Stimulated activated CD4-positive, alpha-beta T cell treated with anti-CD3 and anti-CD28 coated beads, Interleukin-15, amount 100 ng/mL, for 24 hours (primary cell): ENCODE measurements at regions not wholly inside any gene's neighbourhood (a gene's known extent, or its start where the extent isn't known, plus 50 kb on each side); places are given as distances from the start of the nearest gene placed in this dataset.
"Not testable (repeated sequence)": the region's sequence is repeated elsewhere in the genome, so short reads cannot be mapped to it uniquely, and the experiment has no call there.

Experiments used
- DNase-seq: peaks from one replicate; pipeline ENCODE4 v3.0.0-alpha.2; 2020

DNA sequence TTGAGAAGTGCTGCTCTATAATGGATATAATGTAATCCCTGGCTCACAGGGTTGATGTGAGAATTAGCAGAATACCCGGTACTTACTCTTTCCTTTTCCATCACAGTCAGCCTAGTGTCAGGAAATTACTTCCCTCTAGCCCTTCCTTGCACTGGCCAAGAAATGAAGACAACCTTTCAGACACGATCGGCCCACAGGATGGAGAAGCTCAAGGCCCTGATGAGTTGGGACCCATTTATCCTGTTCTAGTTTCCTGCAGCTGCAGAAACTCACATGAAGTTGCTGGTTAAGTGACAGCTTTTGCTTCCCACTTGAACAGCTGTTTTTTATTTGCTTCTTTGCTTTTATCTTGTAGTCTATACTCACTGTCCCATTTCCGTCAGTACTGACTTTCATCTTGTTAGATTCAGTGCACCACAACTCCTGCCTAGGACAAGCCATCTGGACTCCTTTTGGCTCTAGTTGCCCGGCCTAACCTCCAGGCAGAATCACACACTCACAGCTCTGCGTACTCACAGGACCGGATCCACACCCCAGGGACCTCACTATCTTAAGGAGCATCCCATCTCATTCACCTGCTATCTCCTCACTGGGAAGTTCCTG is 325.1 kb upstream of the CHRNA7 start:
- DNase-seq = not testable (repeated sequence)

GRCh38 chr15:31707944-31708702 is 322.2 kb upstream of the CHRNA7 start:
- not testable (repeated sequence) for DNase-seq

DNA sequence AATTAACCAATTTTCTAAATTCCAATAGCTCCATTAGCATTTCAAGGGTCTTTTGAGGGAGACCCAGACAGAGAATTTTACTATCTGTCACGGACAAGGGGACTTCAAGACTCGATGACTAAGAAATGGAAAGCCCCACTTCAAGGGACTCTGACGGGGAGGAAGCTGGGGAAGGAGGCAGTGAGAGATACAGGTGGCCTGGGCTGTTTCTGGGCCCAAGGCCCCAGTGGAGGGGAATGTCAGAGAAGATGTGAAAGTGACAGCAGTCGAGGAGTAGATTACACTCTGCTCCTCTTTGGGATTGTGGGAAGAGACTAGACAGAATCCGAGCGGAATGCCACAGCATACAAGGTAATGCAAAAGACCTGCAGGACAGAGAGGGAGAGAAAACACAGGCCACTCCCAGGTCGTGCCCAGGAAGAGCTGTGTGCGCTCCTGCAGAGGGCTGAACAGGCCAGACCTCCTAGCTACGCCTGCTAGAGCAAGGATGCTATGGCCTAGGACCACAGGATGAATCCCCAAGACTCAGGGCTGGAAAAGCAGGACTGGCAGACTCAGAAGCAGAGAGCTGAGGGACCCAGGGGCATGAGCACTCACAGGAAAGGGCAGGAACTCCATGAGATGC is 321.5 kb upstream of the CHRNA7 start:
- not testable (repeated sequence) for DNase-seq

- not testable (repeated sequence) for DNase-seq
Measured at GRCh38 chr15:31709479-31709878, 320.8 kb upstream of the CHRNA7 start.

DNA sequence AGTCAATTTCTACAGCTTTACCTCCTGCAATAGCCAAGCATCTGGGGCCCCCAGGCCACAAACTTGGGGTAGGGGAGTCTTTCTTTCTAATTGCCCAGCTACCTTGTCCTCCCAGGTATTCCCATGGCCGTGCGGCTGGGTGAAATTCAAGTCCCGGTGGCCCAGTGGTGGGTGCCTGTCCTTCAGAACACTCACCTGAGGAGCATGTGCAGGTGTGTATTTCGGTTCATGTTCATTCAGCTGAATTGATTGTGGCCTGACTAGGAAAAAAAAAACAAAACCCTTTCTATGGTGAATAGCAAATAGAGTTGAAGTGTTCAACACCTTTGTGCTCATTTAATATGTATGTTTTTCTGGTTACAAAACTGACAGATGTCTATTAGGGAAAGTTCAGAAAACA is 319.5 kb upstream of the CHRNA7 start:
- not testable (repeated sequence) for DNase-seq

- DNase-seq = not testable (repeated sequence)
Measured at GRCh38 chr15:31715208-31715607, 315.1 kb upstream of the CHRNA7 start.

GRCh38 chr15:31718625-31719024 is 311.7 kb upstream of the CHRNA7 start:
- DNase-seq = not testable (repeated sequence)

- DNase-seq = not testable (repeated sequence)
Measured at GRCh38 chr15:31719396-31720022, 310.8 kb upstream of the CHRNA7 start.

DNA sequence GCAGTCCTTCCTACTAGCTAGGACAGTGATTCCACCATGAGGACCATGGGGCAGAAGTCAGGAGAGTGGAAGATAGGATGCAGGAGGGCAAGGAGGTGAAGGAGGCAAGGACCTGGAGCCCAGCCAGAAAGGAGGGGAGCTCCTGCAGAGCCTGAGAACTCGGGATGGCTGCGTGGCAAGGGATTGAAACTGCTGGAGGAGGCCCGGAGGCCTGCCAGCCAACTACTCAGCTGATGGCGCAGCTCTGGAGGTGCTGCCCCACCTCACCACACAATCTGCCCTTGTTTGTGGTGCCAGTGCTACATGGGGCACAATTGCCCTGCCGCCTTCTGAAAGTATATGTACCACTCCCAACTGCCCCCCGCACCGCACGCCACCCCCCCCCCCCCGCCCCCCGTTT is 307.3 kb upstream of the CHRNA7 start:
- not testable (repeated sequence) for DNase-seq

GRCh38 chr15:31724903-31725302 is 305.4 kb upstream of the CHRNA7 start:
- not testable (repeated sequence) for DNase-seq

- DNase-seq = not testable (repeated sequence)
Measured at GRCh38 chr15:31725619-31726018, 304.7 kb upstream of the CHRNA7 start.

DNA sequence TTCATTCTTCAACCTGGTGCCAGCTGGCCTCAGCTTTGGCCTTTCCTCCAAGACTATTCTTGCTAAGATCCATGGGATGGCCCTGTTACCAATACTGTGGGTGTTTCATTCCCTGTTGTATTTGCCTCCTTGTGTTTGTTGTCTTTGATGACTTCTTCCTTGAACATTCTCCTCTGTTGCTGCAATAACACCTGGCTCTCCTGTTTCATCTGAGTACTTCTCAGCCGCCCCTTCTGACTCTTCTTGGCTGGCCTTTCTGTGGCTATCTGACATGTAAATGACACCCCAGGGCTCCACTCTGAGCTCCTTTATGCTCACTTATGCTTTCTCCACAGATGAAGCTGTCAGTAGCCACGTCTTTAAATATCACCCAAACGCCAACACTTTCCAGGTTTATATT is 302.7 kb upstream of the CHRNA7 start:
- DNase-seq = no peak

- DNase-seq = no peak
Measured at GRCh38 chr15:31732726-31733125, 297.6 kb upstream of the CHRNA7 start.

GRCh38 chr15:31733424-31733823 is 296.9 kb upstream of the CHRNA7 start:
- no peak for DNase-seq

- no peak for DNase-seq
Measured at GRCh38 chr15:31740203-31740602, 290.1 kb upstream of the CHRNA7 start.

DNA sequence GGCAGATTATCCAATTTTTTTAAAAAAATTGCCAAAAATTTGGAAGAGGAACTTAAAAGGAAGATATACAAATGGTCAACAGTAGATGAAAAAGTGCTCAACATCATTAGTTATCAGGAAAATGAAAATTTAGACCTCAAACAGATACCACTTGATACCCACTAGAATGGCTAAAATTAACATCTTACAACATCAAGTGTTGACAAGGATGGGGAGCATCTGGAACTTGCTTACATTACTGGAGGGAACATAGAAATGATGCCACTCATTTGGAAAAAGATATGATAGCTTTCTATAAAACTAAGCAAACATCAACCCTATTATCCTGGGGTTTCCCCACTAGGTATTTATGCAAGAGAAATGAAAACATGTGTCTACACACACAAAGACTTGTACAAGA is 284.5 kb upstream of the CHRNA7 start:
- no peak for DNase-seq

GRCh38 chr15:31752065-31752762 is 278.1 kb upstream of the CHRNA7 start:
- DNase-seq = no peak

DNA sequence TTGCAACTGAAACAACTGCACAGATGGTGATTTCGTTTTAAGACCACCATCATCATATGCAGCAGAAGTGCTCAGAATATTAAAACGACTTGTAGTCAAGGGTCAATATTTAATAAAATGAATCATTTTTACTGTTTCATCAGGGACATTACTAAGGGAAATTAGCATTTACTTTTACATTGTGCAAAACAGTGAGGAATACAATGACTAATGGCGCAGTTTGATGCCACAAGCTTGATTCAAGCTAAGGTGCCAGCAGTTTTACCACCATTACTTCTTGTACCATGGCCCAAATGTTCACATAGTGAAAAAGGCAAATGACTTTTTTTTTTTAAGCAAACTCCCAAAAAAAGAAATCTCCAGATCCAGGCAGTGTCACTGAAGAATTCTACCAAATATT is 277.4 kb upstream of the CHRNA7 start:
- DNase-seq = no peak

DNA sequence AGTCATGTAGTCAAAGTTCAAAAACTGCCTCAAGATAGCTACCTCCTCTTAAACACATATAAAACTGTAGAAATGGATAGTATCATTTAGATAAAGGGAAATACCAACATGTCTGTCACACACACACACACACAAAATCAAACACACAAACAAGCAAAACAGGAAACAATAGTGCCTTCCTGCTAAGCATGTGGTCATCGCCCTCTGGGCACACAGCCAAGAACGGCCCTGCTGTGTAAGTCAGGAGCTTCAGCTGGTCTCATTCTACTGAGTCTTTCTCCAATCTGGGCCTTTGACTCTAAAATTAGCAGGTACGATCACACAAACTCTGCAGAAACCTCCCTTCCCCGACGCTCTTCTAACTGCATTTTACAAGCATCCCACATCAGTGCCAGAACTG is 272.2 kb upstream of the CHRNA7 start:
- no peak for DNase-seq

DNA sequence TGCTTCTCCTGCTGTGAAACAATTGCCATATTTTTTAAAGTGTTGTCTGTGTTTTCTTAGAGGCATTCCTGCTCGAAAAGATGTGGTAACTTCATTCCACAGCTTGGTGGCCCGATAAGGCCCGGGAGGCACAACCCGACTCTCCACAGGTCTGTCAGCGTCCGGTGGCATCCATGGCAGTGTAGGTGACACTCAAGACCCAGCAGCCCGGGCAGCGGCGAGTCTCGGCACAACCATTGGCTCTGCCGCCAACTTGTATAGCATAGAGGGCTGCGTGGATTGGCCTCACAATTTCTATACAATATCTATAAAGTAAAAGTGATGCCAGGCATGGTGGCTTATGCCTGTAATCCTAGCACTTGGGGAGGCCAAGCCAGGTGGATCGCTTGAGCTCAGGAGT is 262.3 kb upstream of the CHRNA7 start:
- DNase-seq = no peak

- no peak for DNase-seq
Measured at GRCh38 chr15:31774045-31774444, 256.3 kb upstream of the CHRNA7 start.

DNA sequence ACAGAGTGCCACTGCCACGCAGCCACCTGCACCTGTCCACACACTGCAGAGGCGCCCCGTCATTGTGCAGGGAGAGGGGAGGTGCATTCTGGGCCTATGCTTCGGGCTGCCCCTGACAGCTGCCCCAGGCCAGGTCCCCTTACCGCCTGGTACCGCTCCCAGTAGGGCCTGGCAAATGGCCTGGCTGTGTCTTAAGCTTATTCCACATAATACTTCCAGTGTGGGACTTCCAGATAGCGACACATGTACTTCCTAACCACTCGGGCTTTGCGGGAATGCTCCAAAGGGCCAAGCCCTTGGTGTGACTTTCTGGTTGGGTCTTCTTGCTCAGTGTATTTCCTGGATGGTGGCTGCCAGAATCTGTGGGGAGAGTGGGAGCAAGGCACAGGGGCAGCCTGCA is 254.3 kb upstream of the CHRNA7 start:
- DNase-seq = no peak

- no peak for DNase-seq
Measured at GRCh38 chr15:31781261-31781660, 249.1 kb upstream of the CHRNA7 start.
